Caco-2 (cell line): ENCODE measurements at regions not wholly inside any gene's neighbourhood (a gene's known extent, or its start where the extent isn't known, plus 50 kb on each side); places are given as distances from the start of the nearest gene placed in this dataset.

ENCODE experiments used
- BruUV-seq: library from RNA; stranded (reverse); fragments of 400-500 nt; replicated peaks from 2 replicates; lab custom pipeline; 2021; lab: Mats Ljungman, UMichigan
- CTCF ChIA-PET: fragments of 300-600 bp; sonication (Branson Sonifier 250); formaldehyde crosslinking; loops from one replicate; lab custom pipeline; 2022; ENCODE audit warnings: antibody characterized with exemption; lab: Charles Lee
- POLR2A ChIA-PET: fragments of 300-600 bp; sonication (Branson Sonifier 250); formaldehyde crosslinking; loops from one replicate; lab custom pipeline; 2022; ENCODE audit warnings: antibody characterized with exemption; lab: Charles Lee
- DNase-seq, 2 experiments: peaks; one replicate each; pipeline versions ENCODE4 v3.0.0 to v3.0.0-alpha.2; 2020 to 2022
- H3K27me3 ChIP-seq: replicated peaks from 2 replicates; pipeline ENCODE4 v1.6.0; 2011; ENCODE audit warnings: low read length; ENCODE audit not compliant: control insufficient read depth, insufficient read depth
- H3K36me3 ChIP-seq: 2 replicates; pipeline ENCODE4 v1.5.1; 2011; ENCODE audit warnings: low read length; ENCODE audit not compliant: control insufficient read depth, insufficient read depth
- H3K4me1 ChIP-seq: fragments of 250-450 bp; sonication (Bioruptor Pico); 2 replicates; pipeline ENCODE4 v1.5.1; 2020; ENCODE audit warnings: mild to moderate bottlenecking
- H3K4me3 ChIP-seq: 2 replicates; pipeline ENCODE4 v1.5.1; 2011; ENCODE audit warnings: low read depth, mild to moderate bottlenecking, control low read depth, low read length
- H3K9me3 ChIP-seq: fragments of 250-450 bp; sonication (Bioruptor Pico); 2 replicates; pipeline ENCODE4 v1.5.1; 2020; ENCODE audit warnings: mild to moderate bottlenecking, moderate library complexity
- H3K27ac Mint-ChIP-seq: one replicate; pipeline ENCODE4 v1.8.0; 2022; ENCODE audit warnings: mixed read lengths; ENCODE audit not compliant: unreplicated experiment
- H3K27me3 Mint-ChIP-seq: one replicate; pipeline ENCODE4 v1.8.0; 2022; ENCODE audit warnings: mixed read lengths; ENCODE audit not compliant: insufficient read depth, unreplicated experiment
- H3K36me3 Mint-ChIP-seq: one replicate; pipeline ENCODE4 v1.8.0; 2022; ENCODE audit warnings: mild to moderate bottlenecking, mixed read lengths; ENCODE audit not compliant: insufficient read depth, unreplicated experiment
- H3K4me1 Mint-ChIP-seq: one replicate; pipeline ENCODE4 v1.8.0; 2022; ENCODE audit warnings: low read depth, mixed read lengths; ENCODE audit not compliant: unreplicated experiment
- H3K4me3 Mint-ChIP-seq: one replicate; pipeline ENCODE4 v1.8.0; 2022; ENCODE audit warnings: mild to moderate bottlenecking, moderate library complexity, mixed read lengths; ENCODE audit not compliant: unreplicated experiment
- H3K9me3 Mint-ChIP-seq: one replicate; pipeline ENCODE4 v1.8.0; 2022; ENCODE audit warnings: mixed read lengths; ENCODE audit not compliant: unreplicated experiment
- intact Hi-C: fragments of 100-400 bp; cut with micrococcal nuclease; formaldehyde crosslinking; loops from one replicate; pipeline ENCODE4 v1.10.0; 2022; ENCODE audit not compliant: unreplicated experiment
- TF ChIP-seq, protein P1 (sequence below), 2 experiments: fragments of 200-600 bp in 1 of 2; IDR thresholded peaks; 1 replicate in 1 of 2; 2 replicates in 1 of 2; pipeline versions ENCODE4 v1.5.1 to v1.8.0; 2011 to 2022; ENCODE audit warnings: antibody characterized with exemption in 1 of 2, control low read depth in 1 of 2, inconsistent platforms in 1 of 2, low read depth in 1 of 2, low read length in 1 of 2, mild to moderate bottlenecking in 1 of 2, moderate library complexity in 1 of 2; ENCODE audit not compliant: insufficient read depth in 1 of 2, severe bottlenecking in 1 of 2, unreplicated experiment in 1 of 2

DNA sequence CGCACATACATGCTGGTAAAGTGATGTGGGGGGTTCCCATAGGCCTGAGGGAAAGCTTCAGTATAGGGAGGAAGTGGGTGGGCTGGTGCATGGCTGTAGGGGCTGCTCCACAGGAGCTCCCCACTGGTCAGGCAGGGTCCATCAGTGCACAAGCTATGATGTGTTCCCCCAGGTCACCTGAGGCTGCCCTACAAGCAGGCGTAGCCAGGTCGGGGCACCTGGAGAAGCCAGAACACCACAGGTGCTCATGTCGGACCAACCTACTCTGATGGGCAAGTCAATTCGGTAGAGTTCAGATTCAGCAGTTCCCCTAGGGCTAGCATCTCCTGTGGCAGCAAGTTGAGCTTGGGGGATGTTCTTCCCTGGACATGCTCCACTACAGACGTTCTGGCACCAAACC lies 103.3 kb upstream of the EPHA5 start:
- Mint-ChIP-seq H3K4me3 (no peak overlapping the region), H3K9me3 (peaks cover 26% of the 10 kb centered on the region), H3K27me3 (no peaks in the 10 kb centered on the region), H3K36me3 (no peaks in the 10 kb centered on the region), H3K27ac (no peak overlapping the region), H3K4me1 (no peaks in the 10 kb centered on the region)
- ChIA-PET POLR2A (no interaction called here), CTCF (no interaction called here)
- no peaks in the 10 kb centered on the region for H3K36me3 ChIP-seq
- no peak overlapping the region for H3K4me3 ChIP-seq
- no peaks in the 10 kb centered on the region for H3K4me1 ChIP-seq
- H3K9me3 ChIP-seq: no peaks in the 10 kb centered on the region
- TF ChIP-seq, protein P1, sequence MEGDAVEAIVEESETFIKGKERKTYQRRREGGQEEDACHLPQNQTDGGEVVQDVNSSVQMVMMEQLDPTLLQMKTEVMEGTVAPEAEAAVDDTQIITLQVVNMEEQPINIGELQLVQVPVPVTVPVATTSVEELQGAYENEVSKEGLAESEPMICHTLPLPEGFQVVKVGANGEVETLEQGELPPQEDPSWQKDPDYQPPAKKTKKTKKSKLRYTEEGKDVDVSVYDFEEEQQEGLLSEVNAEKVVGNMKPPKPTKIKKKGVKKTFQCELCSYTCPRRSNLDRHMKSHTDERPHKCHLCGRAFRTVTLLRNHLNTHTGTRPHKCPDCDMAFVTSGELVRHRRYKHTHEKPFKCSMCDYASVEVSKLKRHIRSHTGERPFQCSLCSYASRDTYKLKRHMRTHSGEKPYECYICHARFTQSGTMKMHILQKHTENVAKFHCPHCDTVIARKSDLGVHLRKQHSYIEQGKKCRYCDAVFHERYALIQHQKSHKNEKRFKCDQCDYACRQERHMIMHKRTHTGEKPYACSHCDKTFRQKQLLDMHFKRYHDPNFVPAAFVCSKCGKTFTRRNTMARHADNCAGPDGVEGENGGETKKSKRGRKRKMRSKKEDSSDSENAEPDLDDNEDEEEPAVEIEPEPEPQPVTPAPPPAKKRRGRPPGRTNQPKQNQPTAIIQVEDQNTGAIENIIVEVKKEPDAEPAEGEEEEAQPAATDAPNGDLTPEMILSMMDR (IDR thresholded peaks at IDR 0.05; ENCODE audit: insufficient read depth in 1 of 2, low read depth in 1 of 2, low read length in 1 of 2, severe bottlenecking in 1 of 2, unreplicated experiment in 1 of 2): no peak
- no peak for DNase-seq
- intact Hi-C loops: no loop called here
- BruUV-seq: no TSS peak
- no peaks in the 10 kb centered on the region for H3K27me3 ChIP-seq

- Histone ChIP-seq H3K36me3 (no peaks in the 10 kb centered on the region), H3K27me3 (no peaks in the 10 kb centered on the region), H3K4me3 (no peak overlapping the region), H3K9me3 (no peaks in the 10 kb centered on the region), H3K4me1 (no peaks in the 10 kb centered on the region)
- H3K27me3 Mint-ChIP-seq: no peaks in the 10 kb centered on the region
- POLR2A ChIA-PET: no interaction called here
- TF ChIP-seq, protein P1 (IDR thresholded peaks at IDR 0.05; ENCODE audit: insufficient read depth in 1 of 2, low read depth in 1 of 2, low read length in 1 of 2, severe bottlenecking in 1 of 2, unreplicated experiment in 1 of 2): no peak
- CTCF ChIA-PET: no interaction called here
- intact Hi-C loops: no loop called here
- H3K4me1 Mint-ChIP-seq: no peaks in the 10 kb centered on the region
- DNase-seq: no peak
- H3K27ac Mint-ChIP-seq: no peak overlapping the region
- no peaks in the 10 kb centered on the region for H3K9me3 Mint-ChIP-seq
- BruUV-seq: no TSS peak
- no peak overlapping the region for H3K4me3 Mint-ChIP-seq
- no peaks in the 10 kb centered on the region for H3K36me3 Mint-ChIP-seq
Measured at GRCh38 chr4:65747386-65747785, 77.1 kb upstream of the EPHA5 start.

DNA sequence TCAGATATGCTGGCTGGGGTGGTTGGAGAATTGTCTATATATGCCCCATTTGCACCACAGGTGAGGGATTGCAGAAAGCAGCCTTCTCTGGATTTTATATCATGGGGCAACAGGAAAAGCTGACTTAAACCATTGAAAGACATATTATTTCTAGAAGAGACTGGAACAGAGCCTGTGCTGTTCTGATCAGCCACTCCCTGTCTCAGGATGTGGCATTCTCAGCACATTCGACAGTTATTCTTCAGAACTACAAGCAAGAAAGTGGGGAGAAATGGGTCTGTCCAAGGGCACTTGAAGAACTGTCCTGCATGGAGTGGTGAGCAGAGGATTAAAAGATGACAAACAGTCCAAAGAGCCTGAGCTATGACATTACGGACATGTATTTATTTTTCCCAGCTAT lies 67.8 kb upstream of the EPHA5 start:
- H3K27ac Mint-ChIP-seq: no peak overlapping the region

More for the DNA sequence above, 67.8 kb upstream of the EPHA5 start:
- H3K27me3 Mint-ChIP-seq: no peaks in the 10 kb centered on the region
- Histone ChIP-seq H3K9me3 (no peaks in the 10 kb centered on the region), H3K4me1 (no peaks in the 10 kb centered on the region), H3K4me3 (no peak overlapping the region), H3K36me3 (no peaks in the 10 kb centered on the region), H3K27me3 (no peaks in the 10 kb centered on the region)
- H3K4me3 Mint-ChIP-seq: no peak overlapping the region
- intact Hi-C loops: no loop called here
- no TSS peak for BruUV-seq
- no peaks in the 10 kb centered on the region for H3K4me1 Mint-ChIP-seq
- no peaks in the 10 kb centered on the region for H3K9me3 Mint-ChIP-seq
- no peaks in the 10 kb centered on the region for H3K36me3 Mint-ChIP-seq
- DNase-seq: no peak
- ChIA-PET POLR2A (no interaction called here), CTCF (no interaction called here)
- TF ChIP-seq, protein P1 (IDR thresholded peaks at IDR 0.05; ENCODE audit: insufficient read depth in 1 of 2, low read depth in 1 of 2, low read length in 1 of 2, severe bottlenecking in 1 of 2, unreplicated experiment in 1 of 2): no peak
